Right lobe of liver (tissue), 4 donors: ENCODE measurements at regions not wholly inside any gene's neighbourhood (a gene's known extent, or its start where the extent isn't known, plus 50 kb on each side); places are given as distances from the start of the nearest gene placed in this dataset.

Experiments
- POLR2A ChIP-seq: fragments of 450-650 bp; IDR thresholded peaks from one replicate; pipeline ENCODE4 v1.6.1; 2017; ENCODE audit warnings: antibody characterized with exemption, mild to moderate bottlenecking
- TF ChIP-seq, protein P1 (sequence below), 4 donors: fragments of 200-600 bp in 3 of 4; fragments of 450-650 bp in 1 of 4; IDR thresholded peaks; one replicate each; pipeline versions ENCODE4 v1.5.1 to v1.8.0; 2016 to 2022; ENCODE audit warnings: antibody characterized with exemption in 4 of 4, mild to moderate bottlenecking in 2 of 4
- donor health status: DM: no; HTN: no; CAD: no.
- donor health status: DM: no; HTN: no; CAD: no.
- donor health status: DM: no; HTN: yes; CAD: no.

DNA sequence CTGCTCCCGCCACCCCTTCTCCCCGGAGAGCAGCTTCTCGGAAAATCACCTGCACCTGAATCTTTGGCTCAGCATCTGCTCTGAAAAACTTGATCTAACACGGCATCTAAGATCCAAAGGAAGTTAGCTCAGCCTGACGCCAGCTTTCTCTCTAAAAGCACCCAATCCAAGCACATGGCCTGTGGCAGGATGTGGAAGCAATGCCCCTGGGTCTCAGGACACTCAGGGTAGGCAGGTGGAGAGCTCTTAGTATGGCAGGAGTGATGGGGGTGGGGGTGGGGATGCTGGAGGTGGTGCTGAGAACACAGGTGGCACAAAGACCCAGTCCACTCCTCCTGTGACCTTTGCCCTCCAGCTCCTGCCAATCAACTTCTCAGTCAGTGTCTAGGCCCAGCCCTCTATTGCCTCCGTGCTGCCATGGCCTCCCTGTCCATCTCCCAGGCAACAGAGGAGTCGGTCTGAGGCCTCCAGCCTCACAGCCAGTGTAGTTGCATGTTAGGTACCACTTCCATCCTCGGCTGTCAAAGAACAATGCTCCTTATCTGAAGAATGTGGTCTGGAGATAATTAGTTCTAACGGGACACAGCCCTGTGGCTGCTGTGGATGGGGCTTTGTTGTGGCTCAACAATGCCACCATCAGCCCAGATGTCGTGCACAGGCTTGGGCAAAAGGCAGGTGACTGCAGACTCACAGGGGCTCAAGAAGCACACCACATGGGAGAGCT lies 180.0 kb upstream of the C14orf180 start:
- TF ChIP-seq, protein P1, sequence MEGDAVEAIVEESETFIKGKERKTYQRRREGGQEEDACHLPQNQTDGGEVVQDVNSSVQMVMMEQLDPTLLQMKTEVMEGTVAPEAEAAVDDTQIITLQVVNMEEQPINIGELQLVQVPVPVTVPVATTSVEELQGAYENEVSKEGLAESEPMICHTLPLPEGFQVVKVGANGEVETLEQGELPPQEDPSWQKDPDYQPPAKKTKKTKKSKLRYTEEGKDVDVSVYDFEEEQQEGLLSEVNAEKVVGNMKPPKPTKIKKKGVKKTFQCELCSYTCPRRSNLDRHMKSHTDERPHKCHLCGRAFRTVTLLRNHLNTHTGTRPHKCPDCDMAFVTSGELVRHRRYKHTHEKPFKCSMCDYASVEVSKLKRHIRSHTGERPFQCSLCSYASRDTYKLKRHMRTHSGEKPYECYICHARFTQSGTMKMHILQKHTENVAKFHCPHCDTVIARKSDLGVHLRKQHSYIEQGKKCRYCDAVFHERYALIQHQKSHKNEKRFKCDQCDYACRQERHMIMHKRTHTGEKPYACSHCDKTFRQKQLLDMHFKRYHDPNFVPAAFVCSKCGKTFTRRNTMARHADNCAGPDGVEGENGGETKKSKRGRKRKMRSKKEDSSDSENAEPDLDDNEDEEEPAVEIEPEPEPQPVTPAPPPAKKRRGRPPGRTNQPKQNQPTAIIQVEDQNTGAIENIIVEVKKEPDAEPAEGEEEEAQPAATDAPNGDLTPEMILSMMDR (IDR thresholded peaks at IDR 0.05), result no peak
- no peak for TF ChIP-seq POLR2A
